Progenitor cell of endocrine pancreas (in vitro differentiated cells): ENCODE measurements at regions not wholly inside any gene's neighbourhood (a gene's known extent, or its start where the extent isn't known, plus 50 kb on each side); places are given as distances from the start of the nearest gene placed in this dataset.

Source experiments
- DNase-seq: peaks from one replicate; pipeline ENCODE4 v3.0.0; 2021; ENCODE audit warnings: low spot score; ENCODE audit not compliant: unreplicated experiment
- H3K27ac Mint-ChIP-seq: 2 replicates; pipeline ENCODE4 v1.8.0; 2021; ENCODE audit warnings: mild to moderate bottlenecking, moderate library complexity, mixed read lengths
- H3K27me3 Mint-ChIP-seq: 2 replicates; pipeline ENCODE4 v1.8.0; 2021; ENCODE audit warnings: mixed read lengths
- H3K36me3 Mint-ChIP-seq: 2 replicates; pipeline ENCODE4 v1.8.0; 2022; ENCODE audit warnings: mixed read lengths; ENCODE audit not compliant: insufficient read depth
- H3K4me1 Mint-ChIP-seq: 2 replicates; pipeline ENCODE4 v1.8.0; 2021; ENCODE audit warnings: low read depth, mixed read lengths
- H3K4me3 Mint-ChIP-seq: 2 replicates; pipeline ENCODE4 v1.8.0; 2021; ENCODE audit warnings: low read depth, mild to moderate bottlenecking, moderate library complexity, mixed read lengths
- H3K9me3 Mint-ChIP-seq: 2 replicates; pipeline ENCODE4 v1.8.0; 2021; ENCODE audit warnings: low read depth, mixed read lengths
- CTCF ChIP-seq: fragments of 200-600 bp; sonication (generic); IDR thresholded peaks from one replicate; pipeline ENCODE4 v1.5.0; 2021; ENCODE audit warnings: antibody characterized with exemption, mild to moderate bottlenecking; ENCODE audit not compliant: unreplicated experiment

- Mint-ChIP-seq H3K27me3 (no peaks in the 10 kb centered on the region), H3K27ac (no peak overlapping the region), H3K4me1 (peaks cover 3% of the 10 kb centered on the region), H3K9me3 (no peaks in the 10 kb centered on the region), H3K36me3 (no peaks in the 10 kb centered on the region), H3K4me3 (no peak overlapping the region)
- no peak for DNase-seq
- no peak for TF ChIP-seq CTCF
Measured at GRCh38 chr3:118480101-118480860, 554.4 kb downstream of the IGSF11 start.

GRCh38 chr3:118485693-118486092, 549.0 kb downstream of the IGSF11 start:
- Mint-ChIP-seq H3K4me3 (no peak overlapping the region), H3K27me3 (no peaks in the 10 kb centered on the region), H3K4me1 (peaks cover 7% of the 10 kb centered on the region), H3K27ac (no peak overlapping the region), H3K36me3 (no peaks in the 10 kb centered on the region), H3K9me3 (no peaks in the 10 kb centered on the region)
- TF ChIP-seq CTCF, result no peak
- no peak for DNase-seq

- no peaks in the 10 kb centered on the region for H3K27me3 Mint-ChIP-seq
- no peaks in the 10 kb centered on the region for H3K9me3 Mint-ChIP-seq
- no peak overlapping the region for H3K27ac Mint-ChIP-seq
- no peak overlapping the region for H3K4me3 Mint-ChIP-seq
- H3K36me3 Mint-ChIP-seq, result no peaks in the 10 kb centered on the region
- TF ChIP-seq CTCF, result no peak
- H3K4me1 Mint-ChIP-seq, result peaks cover 6% of the 10 kb centered on the region
- no peak for DNase-seq
Measured at GRCh38 chr3:118487734-118488133, 546.9 kb downstream of the IGSF11 start.

- no peak for DNase-seq
- Mint-ChIP-seq H3K27ac (no peak overlapping the region), H3K27me3 (no peaks in the 10 kb centered on the region), H3K9me3 (no peaks in the 10 kb centered on the region), H3K36me3 (no peaks in the 10 kb centered on the region), H3K4me3 (no peak overlapping the region), H3K4me1 (peaks cover 7% of the 10 kb centered on the region)
- TF ChIP-seq CTCF, result no peak
Measured at GRCh38 chr3:118488732-118489131, 545.9 kb downstream of the IGSF11 start.

- no peak overlapping the region for H3K4me3 Mint-ChIP-seq
- H3K4me1 Mint-ChIP-seq, result peaks cover 1% of the 10 kb centered on the region
- H3K9me3 Mint-ChIP-seq, result no peaks in the 10 kb centered on the region
- no peak for DNase-seq
- TF ChIP-seq CTCF, result no peak
- H3K36me3 Mint-ChIP-seq, result no peaks in the 10 kb centered on the region
- H3K27ac Mint-ChIP-seq, result no peak overlapping the region
- no peaks in the 10 kb centered on the region for H3K27me3 Mint-ChIP-seq
Measured at GRCh38 chr3:118495206-118495605, 539.4 kb downstream of the IGSF11 start.
